GM23248 (cell line): ENCODE measurements at regions not wholly inside any gene's neighbourhood (a gene's known extent, or its start where the extent isn't known, plus 50 kb on each side); places are given as distances from the start of the nearest gene placed in this dataset.

Experiments
- EZH2 ChIP-seq: fragments of 200-600 bp; sonication (generic); IDR thresholded peaks from 2 replicates; pipeline ENCODE4 v1.6.1; 2018; ENCODE audit warnings: antibody characterized with exemption, mild to moderate bottlenecking; ENCODE audit not compliant: insufficient read depth, poor library complexity, severe bottlenecking
- EZH2phosphoT487 ChIP-seq: fragments of 200-600 bp; sonication (generic); IDR thresholded peaks from 2 replicates; pipeline ENCODE4 v1.6.1; 2018; ENCODE audit warnings: antibody characterized with exemption, moderate library complexity, mild to moderate bottlenecking, low read depth; ENCODE audit not compliant: insufficient read depth

- no peak for TF ChIP-seq EZH2
- no peak for TF ChIP-seq EZH2phosphoT487
These were observed 137.0 kb upstream of the CTNNA2 start for GRCh38 chr2:79375817-79376216.
